Nephron progenitor cell (in vitro differentiated cells): ENCODE measurements at regions not wholly inside any gene's neighbourhood (a gene's known extent, or its start where the extent isn't known, plus 50 kb on each side); places are given as distances from the start of the nearest gene placed in this dataset.
A peak's percentile ranks its signal among the peaks of the same experiment; 100 is the strongest.

Experiments used
- DNase-seq: peaks from one replicate; pipeline ENCODE4 v3.0.0; 2021
- H3K27ac Mint-ChIP-seq: 2 replicates; pipeline ENCODE4 v1.8.0; 2021; ENCODE audit warnings: mild to moderate bottlenecking, moderate library complexity, mixed read lengths
- H3K27me3 Mint-ChIP-seq: 2 replicates; pipeline ENCODE4 v1.8.0; 2021; ENCODE audit warnings: mild to moderate bottlenecking, low read depth, mixed read lengths; ENCODE audit not compliant: poor library complexity
- H3K36me3 Mint-ChIP-seq: 2 replicates; pipeline ENCODE4 v1.8.0; 2021; ENCODE audit warnings: low read depth, mixed read lengths
- H3K4me1 Mint-ChIP-seq: 2 replicates; pipeline ENCODE4 v1.8.0; 2021; ENCODE audit warnings: mixed read lengths
- H3K4me3 Mint-ChIP-seq: 2 replicates; pipeline ENCODE4 v1.8.0; 2021; ENCODE audit warnings: mild to moderate bottlenecking, moderate library complexity, mixed read lengths
- H3K9me3 Mint-ChIP-seq: 2 replicates; pipeline ENCODE4 v1.8.0; 2021; ENCODE audit warnings: mild to moderate bottlenecking, moderate library complexity, mixed read lengths
- TF ChIP-seq, protein P1 (sequence below): fragments of 200-600 bp; sonication (generic); IDR thresholded peaks from 2 replicates; pipeline ENCODE4 v1.5.0; 2021; ENCODE audit warnings: antibody characterized with exemption

DNA sequence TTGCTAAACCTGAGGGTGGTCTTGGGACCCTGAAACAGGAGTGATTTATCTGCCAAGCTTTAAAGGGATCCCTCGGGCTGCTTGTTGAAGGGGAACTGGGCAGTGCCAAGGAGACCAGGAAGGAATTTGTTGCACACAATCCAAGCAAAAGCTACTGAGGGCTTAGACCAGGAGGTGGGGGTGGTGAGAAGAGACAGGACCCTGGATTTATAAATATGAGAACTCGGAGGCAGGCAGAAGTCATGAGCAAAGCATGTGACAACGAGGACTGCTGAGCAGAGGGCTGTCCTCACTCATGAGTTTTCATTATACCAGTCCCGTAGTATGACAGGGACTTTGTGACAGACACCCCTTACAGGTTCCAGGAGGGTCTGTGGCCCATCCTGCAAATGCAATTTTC lies 237.3 kb downstream of the DRD1 start:
- Mint-ChIP-seq H3K4me1 (peaks cover 36% of the 10 kb centered on the region), H3K36me3 (no peaks in the 10 kb centered on the region), H3K4me3 (no peak overlapping the region), H3K27me3 (peaks cover 24% of the 10 kb centered on the region), H3K9me3 (no peaks in the 10 kb centered on the region), H3K27ac (no peak overlapping the region)
- TF ChIP-seq, protein P1, sequence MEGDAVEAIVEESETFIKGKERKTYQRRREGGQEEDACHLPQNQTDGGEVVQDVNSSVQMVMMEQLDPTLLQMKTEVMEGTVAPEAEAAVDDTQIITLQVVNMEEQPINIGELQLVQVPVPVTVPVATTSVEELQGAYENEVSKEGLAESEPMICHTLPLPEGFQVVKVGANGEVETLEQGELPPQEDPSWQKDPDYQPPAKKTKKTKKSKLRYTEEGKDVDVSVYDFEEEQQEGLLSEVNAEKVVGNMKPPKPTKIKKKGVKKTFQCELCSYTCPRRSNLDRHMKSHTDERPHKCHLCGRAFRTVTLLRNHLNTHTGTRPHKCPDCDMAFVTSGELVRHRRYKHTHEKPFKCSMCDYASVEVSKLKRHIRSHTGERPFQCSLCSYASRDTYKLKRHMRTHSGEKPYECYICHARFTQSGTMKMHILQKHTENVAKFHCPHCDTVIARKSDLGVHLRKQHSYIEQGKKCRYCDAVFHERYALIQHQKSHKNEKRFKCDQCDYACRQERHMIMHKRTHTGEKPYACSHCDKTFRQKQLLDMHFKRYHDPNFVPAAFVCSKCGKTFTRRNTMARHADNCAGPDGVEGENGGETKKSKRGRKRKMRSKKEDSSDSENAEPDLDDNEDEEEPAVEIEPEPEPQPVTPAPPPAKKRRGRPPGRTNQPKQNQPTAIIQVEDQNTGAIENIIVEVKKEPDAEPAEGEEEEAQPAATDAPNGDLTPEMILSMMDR: no peak
- DNase-seq: no peak

DNA sequence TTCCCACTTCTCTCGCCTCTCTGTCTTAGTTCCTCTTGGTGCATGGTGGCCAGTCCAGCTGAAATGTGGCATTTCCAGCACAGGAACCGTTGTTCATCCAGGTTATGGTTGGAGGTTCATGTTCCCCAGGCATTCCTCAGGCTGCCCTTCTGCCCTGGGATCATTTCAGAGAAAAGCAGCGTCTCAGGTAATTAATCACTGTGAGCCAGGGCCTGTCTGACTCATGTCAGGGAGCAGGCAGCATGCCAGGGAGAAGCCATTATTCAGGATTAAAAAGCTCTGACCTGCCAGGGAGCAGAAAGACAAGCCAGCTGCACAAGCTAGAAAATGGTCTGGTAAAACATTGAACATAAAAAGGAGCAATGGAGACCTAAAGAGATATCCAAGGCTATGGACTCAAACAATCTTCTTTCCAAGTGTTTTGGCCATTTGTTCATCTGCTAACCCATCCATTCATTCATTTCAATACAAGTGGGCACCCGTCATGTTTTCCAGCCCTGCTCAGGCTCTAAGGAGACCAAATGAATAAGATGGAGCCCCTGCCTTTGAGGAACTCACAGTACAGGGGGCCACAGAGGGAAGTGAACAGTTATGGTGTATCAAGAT lies 241.4 kb downstream of the DRD1 start:
- TF ChIP-seq, protein P1: no peak
- H3K4me1 Mint-ChIP-seq: peaks cover 35% of the 10 kb centered on the region
- H3K9me3 Mint-ChIP-seq: peaks cover 8% of the 10 kb centered on the region
- peak; percentile 20 for DNase-seq
- H3K36me3 Mint-ChIP-seq: no peaks in the 10 kb centered on the region
- H3K27ac Mint-ChIP-seq: no peak overlapping the region
- peaks cover 12% of the 10 kb centered on the region for H3K27me3 Mint-ChIP-seq
- H3K4me3 Mint-ChIP-seq: no peak overlapping the region

DNA sequence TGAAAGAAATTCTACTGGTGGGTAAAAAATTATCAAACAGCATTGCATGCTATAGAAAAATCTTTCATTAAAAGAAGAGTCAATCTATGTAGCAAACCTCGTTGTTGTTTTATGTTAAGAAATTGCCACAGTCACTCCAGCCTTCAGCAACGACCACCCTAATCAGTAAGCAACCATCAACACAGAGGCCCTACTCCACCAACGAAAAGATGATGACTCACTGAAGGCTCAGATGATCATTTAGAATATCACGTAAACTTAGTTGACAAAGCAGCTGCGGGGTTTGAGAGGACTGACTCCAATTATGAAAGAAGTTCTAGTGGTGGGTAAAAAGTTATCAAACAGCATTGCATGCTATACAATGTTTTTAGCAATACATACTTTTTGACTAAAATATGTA lies 242.6 kb downstream of the DRD1 start:
- H3K4me1 Mint-ChIP-seq: peaks cover 31% of the 10 kb centered on the region
- peaks cover 8% of the 10 kb centered on the region for H3K9me3 Mint-ChIP-seq
- no peaks in the 10 kb centered on the region for H3K36me3 Mint-ChIP-seq
- TF ChIP-seq, protein P1: no peak
- no peak overlapping the region for H3K27ac Mint-ChIP-seq
- H3K27me3 Mint-ChIP-seq: peaks cover 12% of the 10 kb centered on the region
- no peak for DNase-seq
- no peak overlapping the region for H3K4me3 Mint-ChIP-seq

DNA sequence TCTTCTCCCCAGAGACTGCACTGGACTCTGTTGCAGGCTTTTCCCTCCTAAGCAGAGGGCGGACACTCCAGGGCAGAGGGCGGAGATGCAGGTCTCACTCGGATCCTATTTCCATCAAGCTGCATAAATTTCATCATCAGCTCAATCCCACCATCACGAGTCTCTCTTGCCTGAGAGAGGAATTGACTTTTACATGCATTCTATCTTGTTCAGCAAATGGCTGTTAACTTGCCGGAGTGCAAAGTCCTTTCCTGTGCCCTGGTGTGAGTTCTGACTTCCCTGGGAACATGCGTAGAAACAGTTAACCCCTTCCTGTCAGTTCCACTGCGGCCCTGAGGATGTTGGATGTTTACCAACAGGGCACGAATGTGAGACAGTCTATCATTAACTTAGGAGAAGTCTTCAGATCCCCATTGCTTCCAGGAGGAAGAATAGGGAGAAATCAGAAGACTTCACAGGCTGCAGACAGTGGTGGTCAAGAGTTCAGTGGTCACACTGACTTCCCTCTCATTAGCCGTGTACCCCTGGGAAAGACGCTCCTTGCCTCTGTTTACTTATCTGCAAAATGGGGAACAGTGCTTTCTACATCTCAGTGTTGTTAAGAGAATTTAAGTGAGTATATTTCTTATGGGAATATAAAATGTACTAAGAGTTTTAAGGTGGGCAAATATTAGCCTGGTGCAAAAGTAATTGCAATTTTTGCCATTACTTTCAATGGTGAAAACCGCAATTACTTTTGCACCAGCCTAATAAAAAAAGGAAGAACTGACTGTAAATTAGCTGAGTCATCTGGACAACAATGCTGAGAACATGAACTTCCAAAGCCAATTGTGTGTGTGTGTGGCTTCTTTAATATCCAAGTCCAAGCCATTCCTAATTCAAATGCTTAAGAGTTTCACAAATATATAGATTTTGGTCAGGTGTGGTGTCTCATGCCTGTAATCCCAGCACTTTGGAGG lies 248.0 kb downstream of the DRD1 start:
- TF ChIP-seq, protein P1: no peak
- peak; percentile 40 for DNase-seq
- no peaks in the 10 kb centered on the region for H3K36me3 Mint-ChIP-seq
- peaks cover 20% of the 10 kb centered on the region for H3K27me3 Mint-ChIP-seq
- H3K4me1 Mint-ChIP-seq: peaks cover 35% of the 10 kb centered on the region
- peaks cover 17% of the 10 kb centered on the region for H3K9me3 Mint-ChIP-seq
- no peak overlapping the region for H3K27ac Mint-ChIP-seq
- H3K4me3 Mint-ChIP-seq: peak overlapping the region; percentile 75

DNA sequence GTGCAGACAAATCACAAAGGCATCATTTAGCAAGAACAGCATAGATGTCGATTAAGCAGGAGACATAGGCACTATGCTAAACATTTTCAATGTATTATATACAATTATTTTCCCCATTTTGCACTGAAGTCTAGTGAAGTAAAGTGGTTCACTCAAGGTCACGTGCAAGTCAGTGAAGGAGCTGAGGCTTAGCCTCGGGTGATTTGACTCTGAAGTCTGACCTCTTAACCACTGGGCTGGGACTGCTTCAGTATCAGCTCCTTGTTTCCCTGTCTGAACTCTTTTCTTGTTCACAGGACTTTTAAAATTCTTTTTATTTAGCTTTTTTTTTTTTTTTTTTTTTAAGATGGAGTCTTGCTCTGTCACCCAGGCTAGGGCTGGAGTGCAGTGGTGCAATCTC lies 262.7 kb downstream of the DRD1 start:
- Mint-ChIP-seq H3K4me3 (no peak overlapping the region), H3K27ac (no peak overlapping the region), H3K36me3 (no peaks in the 10 kb centered on the region), H3K4me1 (no peaks in the 10 kb centered on the region), H3K27me3 (peaks cover 6% of the 10 kb centered on the region), H3K9me3 (no peaks in the 10 kb centered on the region)
- DNase-seq: no peak
- TF ChIP-seq, protein P1: no peak
